ENCODE measurements at regions not wholly inside any gene's neighbourhood (a gene's known extent, or its start where the extent isn't known, plus 50 kb on each side); places are given as distances from the start of the nearest gene placed in this dataset.

GRCh38 chr4:14267373-14268060, 640.0 kb upstream of the BOD1L1 start:
- DNase-seq (ENCODE audit: low spot score) = no peak
- no peak for TF ChIP-seq CTCF (IDR thresholded peaks at IDR 0.05; ENCODE audit: borderline replicate concordance, control extremely low read depth, extremely low read depth, insufficient read depth, missing control alignments)
- in situ Hi-C loops (cut with MboI; ENCODE audit: low sequenced_read_pairs, unreplicated experiment) = no loop called here

DNA sequence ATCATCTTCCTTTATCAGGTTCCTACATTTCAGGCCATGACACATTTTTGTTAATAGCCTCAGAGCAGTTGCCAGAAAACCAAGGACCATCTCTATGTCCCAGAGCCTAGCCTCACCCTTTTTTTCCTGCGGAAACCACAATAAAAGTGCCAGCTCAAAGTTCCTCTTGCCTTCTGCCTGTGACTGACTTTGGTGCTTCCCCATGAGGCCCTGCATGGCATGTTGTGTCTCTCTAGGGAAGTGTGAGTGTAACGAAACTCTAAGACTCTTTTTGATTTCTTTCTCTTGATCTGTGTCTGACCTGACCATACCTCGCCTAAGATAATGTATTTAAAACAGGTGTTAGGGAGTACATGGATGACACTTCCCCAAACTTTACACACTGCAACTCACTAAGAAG, 642.3 kb upstream of the BOD1L1 start:
- no peak for DNase-seq (ENCODE audit: low spot score)
- TF ChIP-seq CTCF (IDR thresholded peaks at IDR 0.05; ENCODE audit: borderline replicate concordance, control extremely low read depth, extremely low read depth, insufficient read depth, missing control alignments) = no peak
- in situ Hi-C loops (cut with MboI; ENCODE audit: low sequenced_read_pairs, unreplicated experiment) = no loop called here

DNA sequence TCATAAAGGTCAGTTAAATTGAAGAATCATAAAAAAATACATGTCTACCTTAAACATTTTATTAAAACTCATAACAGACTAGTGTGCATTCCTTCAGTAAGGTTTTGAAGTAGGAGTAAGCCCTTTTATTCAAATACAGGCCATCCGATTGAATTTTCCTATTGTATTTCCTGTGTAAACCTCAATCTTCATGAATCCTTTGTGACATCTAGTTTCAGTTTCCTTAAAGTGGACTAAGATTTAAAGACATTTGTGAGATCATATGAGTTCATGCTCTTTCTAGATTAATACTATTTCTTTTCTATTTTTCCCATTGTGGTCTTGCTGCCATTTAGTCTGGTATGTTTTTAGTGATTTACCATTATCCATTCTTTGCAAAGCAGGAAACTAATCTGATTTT, 644.7 kb upstream of the BOD1L1 start:
- in situ Hi-C loops (cut with MboI; ENCODE audit: low sequenced_read_pairs, unreplicated experiment) = no loop called here
- no peak for DNase-seq (ENCODE audit: low spot score)
- TF ChIP-seq CTCF (IDR thresholded peaks at IDR 0.05; ENCODE audit: borderline replicate concordance, control extremely low read depth, extremely low read depth, insufficient read depth, missing control alignments) = no peak

DNA sequence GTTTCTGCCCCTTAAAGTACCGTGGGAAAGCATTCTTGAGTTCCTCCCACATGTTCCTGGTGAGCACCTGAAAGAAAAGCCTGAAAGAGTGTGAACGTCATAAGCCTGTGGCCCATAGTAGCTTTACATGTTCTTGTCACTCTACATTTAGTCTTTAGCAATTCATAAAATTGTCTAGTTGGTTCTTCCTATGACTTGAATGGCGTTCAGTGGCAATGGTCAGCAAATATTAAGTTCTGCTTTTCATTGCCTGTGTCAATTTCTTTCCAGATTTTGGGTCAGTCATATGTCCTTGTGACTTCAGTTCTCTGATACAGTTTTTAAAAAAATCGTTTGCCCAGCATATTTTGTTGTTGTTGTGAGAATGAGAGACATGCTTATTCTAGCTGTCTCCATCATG, 650.0 kb upstream of the BOD1L1 start:
- TF ChIP-seq CTCF (IDR thresholded peaks at IDR 0.05; ENCODE audit: borderline replicate concordance, control extremely low read depth, extremely low read depth, insufficient read depth, missing control alignments) = no peak
- in situ Hi-C loops (cut with MboI; ENCODE audit: low sequenced_read_pairs, unreplicated experiment) = no loop called here

DNA sequence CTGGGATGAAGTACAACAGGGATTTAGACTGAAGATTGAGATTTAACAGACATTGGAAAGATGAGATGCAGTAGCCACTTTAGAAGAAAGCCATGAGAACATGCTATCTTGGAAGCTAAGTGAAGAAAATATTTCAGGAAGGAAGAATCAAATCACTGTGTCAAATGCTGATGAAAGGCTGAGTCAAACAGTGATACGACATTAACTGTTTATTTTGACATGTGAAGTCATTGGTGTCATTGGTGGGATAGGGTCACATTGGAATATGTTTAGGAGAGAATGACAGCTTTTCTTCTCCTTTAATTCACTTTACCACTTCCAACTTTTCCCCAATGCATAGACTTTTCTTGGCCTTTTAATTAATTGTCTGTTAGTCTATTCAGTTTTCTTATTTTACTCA, 653.0 kb upstream of the BOD1L1 start:
- no peak for TF ChIP-seq CTCF (IDR thresholded peaks at IDR 0.05; ENCODE audit: borderline replicate concordance, control extremely low read depth, extremely low read depth, insufficient read depth, missing control alignments)
- DNase-seq (ENCODE audit: low spot score) = no peak
- in situ Hi-C loops (cut with MboI; ENCODE audit: low sequenced_read_pairs, unreplicated experiment) = no loop called here

More for the DNA sequence above, 650.0 kb upstream of the BOD1L1 start:
- DNase-seq (ENCODE audit: low spot score) = no peak

DNA sequence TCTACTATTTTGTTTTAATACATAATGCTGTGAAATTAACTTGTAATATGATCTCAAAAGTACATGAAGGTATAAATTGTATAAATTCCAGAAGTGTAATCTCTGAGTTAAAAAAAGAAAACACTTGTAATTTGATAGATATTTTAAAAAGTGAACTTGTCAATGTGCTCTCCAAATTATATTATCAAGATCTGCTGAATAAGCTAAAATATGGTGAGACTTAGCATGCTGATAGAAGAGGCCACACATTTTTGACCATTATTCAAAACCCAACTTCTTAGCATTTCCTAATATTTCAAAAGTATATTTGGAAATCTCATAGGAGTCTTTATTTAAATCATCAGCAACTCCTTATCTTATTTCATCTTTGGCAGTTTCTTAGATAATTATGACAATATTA, 657.1 kb upstream of the BOD1L1 start:
- in situ Hi-C loops (cut with MboI; ENCODE audit: low sequenced_read_pairs, unreplicated experiment) = no loop called here
- DNase-seq (ENCODE audit: low spot score) = no peak
- TF ChIP-seq CTCF (IDR thresholded peaks at IDR 0.05; ENCODE audit: borderline replicate concordance, control extremely low read depth, extremely low read depth, insufficient read depth, missing control alignments) = no peak
